VCaP (cell line): ENCODE measurements at regions not wholly inside any gene's neighbourhood (a gene's known extent, or its start where the extent isn't known, plus 50 kb on each side); places are given as distances from the start of the nearest gene placed in this dataset.

Experiments used
- H3K27ac ChIP-seq: fragments of 450-650 bp; 2 replicates; pipeline ENCODE4 v1.5.1; 2017
- CTCF ChIP-seq: fragments of 450-650 bp; conservative IDR thresholded peaks from 2 replicates; pipeline ENCODE4 v1.5.1; 2017; ENCODE audit warnings: mild to moderate bottlenecking, moderate library complexity

GRCh38 chr6:47391675-47392074 is 82.0 kb upstream of the TNFRSF21 start:
- no peak overlapping the region for H3K27ac ChIP-seq
- no peak for TF ChIP-seq CTCF

- no peak for TF ChIP-seq CTCF
- no peak overlapping the region for H3K27ac ChIP-seq
Observed at GRCh38 chr6:47392251-47392650, 82.5 kb upstream of the TNFRSF21 start.

- H3K27ac ChIP-seq: no peak overlapping the region
Observed at GRCh38 chr6:47396401-47397069, 81.1 kb upstream of the CD2AP start.

GRCh38 chr6:47400581-47400980 is 77.0 kb upstream of the CD2AP start:
- no peak for TF ChIP-seq CTCF
- no peak overlapping the region for H3K27ac ChIP-seq

More at GRCh38 chr6:47396401-47397069, 81.1 kb upstream of the CD2AP start:
- no peak for TF ChIP-seq CTCF

GRCh38 chr6:47402081-47402480 is 75.5 kb upstream of the CD2AP start:
- TF ChIP-seq CTCF: no peak
- no peak overlapping the region for H3K27ac ChIP-seq

- no peak overlapping the region for H3K27ac ChIP-seq
- TF ChIP-seq CTCF: no peak
Observed at GRCh38 chr6:47403056-47403455, 74.5 kb upstream of the CD2AP start.

GRCh38 chr6:47403801-47404200 is 73.8 kb upstream of the CD2AP start:
- no peak overlapping the region for H3K27ac ChIP-seq
- no peak for TF ChIP-seq CTCF
